Spinal cord (tissue), 9 donors: ENCODE measurements at regions not wholly inside any gene's neighbourhood (a gene's known extent, or its start where the extent isn't known, plus 50 kb on each side); places are given as distances from the start of the nearest gene placed in this dataset.

ENCODE experiments used
- DNase-seq, 6 donors: peaks; one replicate each; pipeline versions ENCODE4 v3.0.0 to v3.0.0-alpha.2; 2013 to 2015; ENCODE audit warnings: low spot score in 6 of 6, low read depth in 4 of 6
- H3K27ac ChIP-seq: one replicate; pipeline ENCODE4 v1.5.1; 2013; ENCODE audit warnings: low read depth, low read length, control low read depth
- H3K27me3 ChIP-seq: one replicate; pipeline ENCODE4 v1.6.1; 2013; ENCODE audit warnings: low read length; ENCODE audit not compliant: control insufficient read depth, insufficient read depth
- H3K36me3 ChIP-seq: one replicate; pipeline ENCODE4 v1.6.1; 2013; ENCODE audit warnings: low read length; ENCODE audit not compliant: control insufficient read depth, insufficient read depth
- H3K4me1 ChIP-seq: one replicate; pipeline ENCODE4 v1.6.1; 2013; ENCODE audit warnings: low read length; ENCODE audit not compliant: control insufficient read depth, insufficient read depth
- H3K4me3 ChIP-seq: one replicate; pipeline ENCODE4 v1.5.1; 2013; ENCODE audit warnings: low read depth, low read length, control low read depth
- H3K9me3 ChIP-seq: one replicate; pipeline ENCODE4 v1.6.1; 2013; ENCODE audit warnings: low read length; ENCODE audit not compliant: control insufficient read depth, insufficient read depth
- WGBS: methylation state at CpG from one replicate; pipeline ENCODE4 v1.1.5; 2013; ENCODE audit warnings: missing lambda C conversion rate; ENCODE audit not compliant: insufficient coverage; 5-methylcytosine and 5-hydroxymethylcytosine counted together
- donor health status: healthy.

GRCh38 chr4:11898796-11899195, 470.1 kb upstream of the HS3ST1 start:
- no peak for DNase-seq
- 89% methylated on average over 1 of the region's 1 CpG for WGBS
- no peaks in the 10 kb centered on the region for H3K27me3 ChIP-seq
- H3K4me3 ChIP-seq: no peak overlapping the region
- no peaks in the 10 kb centered on the region for H3K9me3 ChIP-seq
- H3K27ac ChIP-seq: no peak overlapping the region
- H3K36me3 ChIP-seq: no peaks in the 10 kb centered on the region
- H3K4me1 ChIP-seq: no peaks in the 10 kb centered on the region

GRCh38 chr4:11895766-11896165, 467.1 kb upstream of the HS3ST1 start:
- no CpG with 5 or more reads among the region's 1 CpG for WGBS
- Histone ChIP-seq H3K4me3 (no peak overlapping the region), H3K36me3 (no peaks in the 10 kb centered on the region), H3K27me3 (no peaks in the 10 kb centered on the region), H3K9me3 (no peaks in the 10 kb centered on the region), H3K4me1 (no peaks in the 10 kb centered on the region), H3K27ac (no peak overlapping the region)
- DNase-seq: no peak

- H3K9me3 ChIP-seq: no peaks in the 10 kb centered on the region
- no peak for DNase-seq
- no peaks in the 10 kb centered on the region for H3K36me3 ChIP-seq
- H3K27ac ChIP-seq: no peak overlapping the region
- no CpG with 5 or more reads among the region's 2 CpGs for WGBS
- H3K4me1 ChIP-seq: no peaks in the 10 kb centered on the region
- H3K4me3 ChIP-seq: no peak overlapping the region
- H3K27me3 ChIP-seq: no peaks in the 10 kb centered on the region
Measured at GRCh38 chr4:11894977-11895376, 466.3 kb upstream of the HS3ST1 start.

GRCh38 chr4:11894221-11894620, 465.5 kb upstream of the HS3ST1 start:
- Histone ChIP-seq H3K4me3 (no peak overlapping the region), H3K27ac (no peak overlapping the region), H3K4me1 (no peaks in the 10 kb centered on the region), H3K27me3 (no peaks in the 10 kb centered on the region), H3K9me3 (no peaks in the 10 kb centered on the region), H3K36me3 (no peaks in the 10 kb centered on the region)
- WGBS: no CpG with 5 or more reads among the region's 3 CpGs
- no peak for DNase-seq

GRCh38 chr4:11889099-11889498, 460.4 kb upstream of the HS3ST1 start:
- H3K36me3 ChIP-seq: no peaks in the 10 kb centered on the region
- no CpG with 5 or more reads among the region's 2 CpGs for WGBS

GRCh38 chr4:11881947-11882346, 453.3 kb upstream of the HS3ST1 start:
- Histone ChIP-seq H3K9me3 (no peaks in the 10 kb centered on the region), H3K27ac (no peak overlapping the region), H3K27me3 (no peaks in the 10 kb centered on the region), H3K4me3 (no peak overlapping the region), H3K36me3 (no peaks in the 10 kb centered on the region), H3K4me1 (no peaks in the 10 kb centered on the region)
- DNase-seq: no peak

More at GRCh38 chr4:11889099-11889498, 460.4 kb upstream of the HS3ST1 start:
- Histone ChIP-seq H3K27me3 (no peaks in the 10 kb centered on the region), H3K4me3 (no peak overlapping the region), H3K9me3 (no peaks in the 10 kb centered on the region), H3K4me1 (no peaks in the 10 kb centered on the region), H3K27ac (no peak overlapping the region)
- no peak for DNase-seq

- Histone ChIP-seq H3K27me3 (no peaks in the 10 kb centered on the region), H3K4me1 (no peaks in the 10 kb centered on the region), H3K9me3 (peaks cover 2% of the 10 kb centered on the region), H3K36me3 (no peaks in the 10 kb centered on the region), H3K27ac (no peak overlapping the region), H3K4me3 (no peak overlapping the region)
- peak in 1 of 6 donors; percentile 53 for DNase-seq
Measured at GRCh38 chr4:11881364-11881763, 452.7 kb upstream of the HS3ST1 start.

- H3K4me1 ChIP-seq: no peaks in the 10 kb centered on the region
- no peaks in the 10 kb centered on the region for H3K36me3 ChIP-seq
- H3K4me3 ChIP-seq: no peak overlapping the region
- no peak for DNase-seq
- H3K27me3 ChIP-seq: no peaks in the 10 kb centered on the region
- H3K9me3 ChIP-seq: peaks cover 9% of the 10 kb centered on the region
- no CpG with 5 or more reads among the region's 3 CpGs for WGBS
- H3K27ac ChIP-seq: no peak overlapping the region
Measured at GRCh38 chr4:11878241-11878640, 449.5 kb upstream of the HS3ST1 start.

GRCh38 chr4:11876104-11876503, 447.4 kb upstream of the HS3ST1 start:
- no peak for DNase-seq
- Histone ChIP-seq H3K4me3 (no peak overlapping the region), H3K27ac (no peak overlapping the region), H3K27me3 (no peaks in the 10 kb centered on the region), H3K9me3 (peaks cover 9% of the 10 kb centered on the region), H3K36me3 (no peaks in the 10 kb centered on the region), H3K4me1 (no peaks in the 10 kb centered on the region)

- Histone ChIP-seq H3K9me3 (no peaks in the 10 kb centered on the region), H3K27ac (no peak overlapping the region), H3K4me1 (no peaks in the 10 kb centered on the region), H3K27me3 (no peaks in the 10 kb centered on the region), H3K4me3 (no peak overlapping the region), H3K36me3 (no peaks in the 10 kb centered on the region)
- WGBS: 20% methylated on average over 2 of the region's 6 CpGs
- DNase-seq: peak in 2 of 6 donors; percentile 12 to 93
Measured at GRCh38 chr4:11869191-11869870, 440.6 kb upstream of the HS3ST1 start.
